HG03196 (cell line): ENCODE measurements at regions not wholly inside any gene's neighbourhood (a gene's known extent, or its start where the extent isn't known, plus 50 kb on each side); places are given as distances from the start of the nearest gene placed in this dataset.

Experiments used
- ATAC-seq: cut with Tn5 transposase; IDR thresholded peaks from one replicate; pipeline ENCODE4 v1.9.1; 2021; ENCODE audit not compliant: unreplicated experiment

- no peak for ATAC-seq
Measured at GRCh38 chrX:98514032-98514431, 1630.3 kb downstream of the RPA4 start.

DNA sequence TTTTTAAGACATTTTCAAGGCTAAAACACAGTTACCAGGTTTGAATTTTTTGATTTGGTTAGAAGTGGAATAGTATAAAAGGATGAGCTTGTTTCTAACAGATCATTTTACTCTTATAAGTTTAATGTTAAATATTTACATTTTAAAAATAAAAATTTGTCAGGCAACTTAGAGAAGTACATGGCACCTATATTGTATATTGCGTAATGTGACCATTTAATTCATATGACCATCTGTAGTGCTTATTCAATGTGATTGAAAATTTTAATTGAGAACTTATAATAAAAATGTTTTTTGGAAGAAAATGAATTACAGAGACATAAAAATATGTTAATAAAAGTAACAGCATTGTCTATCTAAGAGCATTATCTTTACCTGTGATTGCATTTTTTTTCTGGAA, 1632.4 kb downstream of the RPA4 start:
- no peak for ATAC-seq

DNA sequence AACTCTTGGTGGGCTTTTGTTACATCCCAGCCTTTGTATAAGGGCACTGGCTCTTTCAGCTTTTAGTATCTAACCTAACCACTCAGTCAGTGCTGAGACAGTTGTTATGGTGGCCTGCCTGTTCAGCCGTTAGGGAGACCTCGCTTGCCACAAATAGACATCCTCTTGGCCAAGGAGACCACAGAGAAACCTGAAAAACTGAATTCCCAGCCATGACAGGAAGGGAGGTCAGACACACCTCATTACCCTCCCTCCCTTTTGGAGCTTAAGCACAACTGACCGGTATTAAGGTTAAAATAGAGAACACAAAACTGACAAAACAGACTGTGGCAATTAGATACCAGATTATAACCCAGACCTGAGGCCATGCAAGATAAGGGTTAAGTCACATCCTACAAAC, 1639.3 kb downstream of the RPA4 start:
- ATAC-seq, result no peak

GRCh38 chrX:98523521-98523920, 1639.8 kb downstream of the RPA4 start:
- no peak for ATAC-seq

DNA sequence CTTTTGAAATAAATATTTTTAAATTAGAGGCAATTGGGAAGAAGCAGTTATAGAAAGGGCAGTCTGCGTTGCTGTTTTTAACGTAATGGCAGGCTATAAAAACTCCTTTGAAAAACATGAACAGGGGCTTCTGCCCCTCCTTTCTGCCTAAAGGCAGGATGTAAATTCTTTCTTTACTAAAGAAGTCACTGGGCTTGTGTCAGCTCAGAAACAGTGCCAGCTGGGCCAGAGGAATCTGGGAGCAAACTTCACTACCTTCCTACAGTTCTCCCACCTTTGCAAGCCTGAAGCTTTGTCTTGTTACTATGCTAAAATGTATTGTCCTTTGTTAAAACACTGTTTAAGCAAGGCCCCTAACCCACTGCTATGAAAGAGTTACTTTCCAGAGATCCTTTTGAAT, 1664.8 kb downstream of the RPA4 start:
- no peak for ATAC-seq

- ATAC-seq, result no peak
Measured at GRCh38 chrX:98568795-98569194, 1685.1 kb downstream of the RPA4 start.

GRCh38 chrX:98605941-98606340, 1722.2 kb downstream of the RPA4 start:
- no peak for ATAC-seq

DNA sequence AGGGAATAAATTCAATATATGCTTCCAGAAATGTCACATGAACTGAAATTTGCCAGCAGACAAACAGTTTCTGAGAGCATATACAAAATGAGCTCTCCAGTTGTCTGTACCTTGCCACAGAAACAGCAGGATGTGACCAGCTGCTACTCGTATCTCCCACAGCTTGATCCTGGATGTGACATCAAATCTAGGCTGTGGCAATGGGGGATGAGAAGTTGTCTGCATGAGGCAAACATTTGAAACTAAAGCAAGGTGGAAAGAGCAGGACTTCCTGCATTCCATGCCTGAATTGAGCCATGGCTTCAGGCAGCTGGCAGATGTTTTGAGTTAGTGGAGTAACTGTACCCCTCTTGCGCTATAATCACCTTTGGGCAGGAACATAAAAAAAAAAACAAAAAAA, 1724.0 kb downstream of the RPA4 start:
- no peak for ATAC-seq

DNA sequence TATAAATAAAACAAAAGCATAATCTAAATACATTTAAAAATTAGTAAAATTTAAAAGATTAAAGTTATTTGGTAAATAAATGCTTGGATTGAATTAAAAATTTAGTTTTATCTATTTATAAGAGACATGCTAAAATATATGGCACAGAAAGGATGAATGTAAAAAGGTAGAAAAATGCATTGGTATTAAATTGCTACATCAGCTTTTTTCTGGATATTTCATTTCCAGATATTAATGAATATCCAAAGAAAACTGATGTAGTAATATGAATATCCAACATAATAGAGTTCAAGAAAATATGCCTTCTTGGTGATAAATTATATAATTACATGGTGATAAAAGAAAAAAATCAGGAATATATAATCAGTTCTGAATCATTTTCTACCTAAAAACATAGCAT, 1743.9 kb downstream of the RPA4 start:
- no peak for ATAC-seq

GRCh38 chrX:98637451-98637850, 1753.7 kb downstream of the RPA4 start:
- no peak for ATAC-seq

GRCh38 chrX:98646351-98646750, 1762.6 kb downstream of the RPA4 start:
- ATAC-seq, result no peak

DNA sequence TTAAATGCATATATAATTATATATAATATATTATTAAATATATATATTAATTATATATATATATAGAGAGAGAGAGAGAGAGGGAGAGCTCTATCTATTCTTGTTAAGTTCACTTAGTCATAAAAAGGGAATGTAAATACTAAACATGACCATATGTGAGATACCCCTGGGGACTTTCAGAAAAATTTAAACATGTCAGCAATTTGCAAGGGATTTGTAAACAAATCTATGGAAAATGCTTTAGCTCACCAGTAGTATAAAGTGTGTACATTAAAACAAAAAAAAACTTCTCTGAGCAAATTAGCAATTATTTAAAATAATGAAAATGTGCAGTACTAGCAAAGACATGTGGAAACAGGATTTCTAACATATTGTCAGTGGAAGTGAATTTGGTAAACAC, 1755.5 kb downstream of the PCDH19 start:
- ATAC-seq, result no peak
